T-helper 2 cell treated with Interferon-gamma antibody and Interleukin-4, amounts not matched to agents 5 μg/mL and 100 μg/mL, for 36 hours (primary cell): ENCODE measurements at regions not wholly inside any gene's neighbourhood (a gene's known extent, or its start where the extent isn't known, plus 50 kb on each side); places are given as distances from the start of the nearest gene placed in this dataset.

Experiments
- DNase-seq: peaks from one replicate; pipeline ENCODE4 v3.0.0; 2021; ENCODE audit warnings: low spot score
- H3K27ac Mint-ChIP-seq: one replicate; pipeline ENCODE4 v1.8.0; 2021; ENCODE audit warnings: mild to moderate bottlenecking, mixed read lengths
- H3K27me3 Mint-ChIP-seq: one replicate; pipeline ENCODE4 v1.8.0; 2021; ENCODE audit warnings: low read depth, mixed read lengths
- H3K36me3 Mint-ChIP-seq: one replicate; pipeline ENCODE4 v1.8.0; 2021; ENCODE audit warnings: low read depth, mixed read lengths
- H3K4me1 Mint-ChIP-seq: one replicate; pipeline ENCODE4 v1.8.0; 2021; ENCODE audit warnings: low read depth, mixed read lengths
- H3K4me3 Mint-ChIP-seq: one replicate; pipeline ENCODE4 v1.8.0; 2022; ENCODE audit warnings: mild to moderate bottlenecking, moderate library complexity, mixed read lengths
- H3K9me3 Mint-ChIP-seq: one replicate; pipeline ENCODE4 v1.8.0; 2021; ENCODE audit warnings: mixed read lengths

GRCh38 chr20:24063100-24063499, 74.5 kb upstream of the GGTLC1 start:
- Mint-ChIP-seq H3K27ac (no peak overlapping the region), H3K9me3 (peaks cover 7% of the 10 kb centered on the region), H3K4me1 (peaks cover 11% of the 10 kb centered on the region), H3K36me3 (no peaks in the 10 kb centered on the region), H3K4me3 (no peak overlapping the region), H3K27me3 (no peaks in the 10 kb centered on the region)
- no peak for DNase-seq

- H3K27ac Mint-ChIP-seq, result no peak overlapping the region
- no peaks in the 10 kb centered on the region for H3K9me3 Mint-ChIP-seq
- no peaks in the 10 kb centered on the region for H3K27me3 Mint-ChIP-seq
- peaks cover 5% of the 10 kb centered on the region for H3K4me1 Mint-ChIP-seq
- H3K4me3 Mint-ChIP-seq, result no peak overlapping the region
- H3K36me3 Mint-ChIP-seq, result no peaks in the 10 kb centered on the region
- no peak for DNase-seq
Measured at GRCh38 chr20:24060851-24061590, 72.4 kb upstream of the GGTLC1 start.

GRCh38 chr20:24059174-24059573, 70.6 kb upstream of the GGTLC1 start:
- no peaks in the 10 kb centered on the region for H3K4me1 Mint-ChIP-seq
- DNase-seq, result no peak
- H3K36me3 Mint-ChIP-seq, result no peaks in the 10 kb centered on the region
- no peaks in the 10 kb centered on the region for H3K9me3 Mint-ChIP-seq
- no peak overlapping the region for H3K4me3 Mint-ChIP-seq
- no peak overlapping the region for H3K27ac Mint-ChIP-seq
- no peaks in the 10 kb centered on the region for H3K27me3 Mint-ChIP-seq

GRCh38 chr20:24056491-24056890, 67.9 kb upstream of the GGTLC1 start:
- no peaks in the 10 kb centered on the region for H3K27me3 Mint-ChIP-seq
- H3K9me3 Mint-ChIP-seq, result no peaks in the 10 kb centered on the region
- no peak overlapping the region for H3K4me3 Mint-ChIP-seq
- H3K27ac Mint-ChIP-seq, result no peak overlapping the region
- DNase-seq, result no peak
- H3K4me1 Mint-ChIP-seq, result peaks cover 6% of the 10 kb centered on the region
- H3K36me3 Mint-ChIP-seq, result no peaks in the 10 kb centered on the region

GRCh38 chr20:24052599-24053275, 64.2 kb upstream of the GGTLC1 start:
- Mint-ChIP-seq H3K27me3 (no peaks in the 10 kb centered on the region), H3K4me3 (no peak overlapping the region), H3K9me3 (no peaks in the 10 kb centered on the region), H3K27ac (no peak overlapping the region), H3K4me1 (peaks cover 30% of the 10 kb centered on the region), H3K36me3 (no peaks in the 10 kb centered on the region)
- DNase-seq, result no peak

GRCh38 chr20:24051160-24051559, 62.6 kb upstream of the GGTLC1 start:
- H3K9me3 Mint-ChIP-seq, result no peaks in the 10 kb centered on the region
- DNase-seq, result no peak
- peak overlapping the region; percentile 82 for H3K27ac Mint-ChIP-seq
- H3K4me1 Mint-ChIP-seq, result peaks cover 40% of the 10 kb centered on the region
- no peaks in the 10 kb centered on the region for H3K27me3 Mint-ChIP-seq
- no peak overlapping the region for H3K4me3 Mint-ChIP-seq
- H3K36me3 Mint-ChIP-seq, result no peaks in the 10 kb centered on the region

- Mint-ChIP-seq H3K9me3 (no peaks in the 10 kb centered on the region), H3K4me3 (no peak overlapping the region)
Measured at GRCh38 chr20:24050119-24050518, 61.5 kb upstream of the GGTLC1 start.

GRCh38 chr20:24049081-24049480, 60.5 kb upstream of the GGTLC1 start:
- no peaks in the 10 kb centered on the region for H3K36me3 Mint-ChIP-seq
- H3K4me3 Mint-ChIP-seq, result no peak overlapping the region
- H3K4me1 Mint-ChIP-seq, result peaks cover 58% of the 10 kb centered on the region
- H3K27ac Mint-ChIP-seq, result peak overlapping the region; percentile 27
- DNase-seq, result peak; percentile 19
- H3K9me3 Mint-ChIP-seq, result no peaks in the 10 kb centered on the region
- H3K27me3 Mint-ChIP-seq, result no peaks in the 10 kb centered on the region

More at GRCh38 chr20:24050119-24050518, 61.5 kb upstream of the GGTLC1 start:
- Mint-ChIP-seq H3K4me1 (peaks cover 49% of the 10 kb centered on the region), H3K27me3 (no peaks in the 10 kb centered on the region), H3K36me3 (no peaks in the 10 kb centered on the region), H3K27ac (peak overlapping the region; percentile 10)
- no peak for DNase-seq

- no peak for DNase-seq
- H3K4me3 Mint-ChIP-seq, result no peak overlapping the region
- H3K27me3 Mint-ChIP-seq, result no peaks in the 10 kb centered on the region
- H3K27ac Mint-ChIP-seq, result no peak overlapping the region
- H3K4me1 Mint-ChIP-seq, result peaks cover 61% of the 10 kb centered on the region
- H3K9me3 Mint-ChIP-seq, result no peaks in the 10 kb centered on the region
- H3K36me3 Mint-ChIP-seq, result no peaks in the 10 kb centered on the region
Measured at GRCh38 chr20:24048024-24048611, 59.5 kb upstream of the GGTLC1 start.

- H3K9me3 Mint-ChIP-seq, result no peaks in the 10 kb centered on the region
- peak overlapping the region; percentile 5 for H3K4me3 Mint-ChIP-seq
- peaks cover 60% of the 10 kb centered on the region for H3K4me1 Mint-ChIP-seq
- no peak for DNase-seq
- H3K36me3 Mint-ChIP-seq, result no peaks in the 10 kb centered on the region
- no peak overlapping the region for H3K27ac Mint-ChIP-seq
- H3K27me3 Mint-ChIP-seq, result no peaks in the 10 kb centered on the region
Measured at GRCh38 chr20:24046888-24047287, 58.3 kb upstream of the GGTLC1 start.

GRCh38 chr20:24045621-24046318, 57.2 kb upstream of the GGTLC1 start:
- Mint-ChIP-seq H3K27me3 (no peaks in the 10 kb centered on the region), H3K9me3 (no peaks in the 10 kb centered on the region), H3K36me3 (no peaks in the 10 kb centered on the region), H3K4me1 (peaks cover 53% of the 10 kb centered on the region), H3K4me3 (peak overlapping the region; percentile 49), H3K27ac (peak overlapping the region; percentile 66)
- peak; percentile 59 for DNase-seq

- Mint-ChIP-seq H3K9me3 (no peaks in the 10 kb centered on the region), H3K27ac (no peak overlapping the region), H3K4me3 (no peak overlapping the region), H3K4me1 (peaks cover 45% of the 10 kb centered on the region), H3K27me3 (no peaks in the 10 kb centered on the region), H3K36me3 (peaks cover 3% of the 10 kb centered on the region)
- DNase-seq, result no peak
Measured at GRCh38 chr20:24043294-24043693, 54.7 kb upstream of the GGTLC1 start.

GRCh38 chr20:24042646-24043045, 54.1 kb upstream of the GGTLC1 start:
- Mint-ChIP-seq H3K4me3 (no peak overlapping the region), H3K27ac (no peak overlapping the region), H3K36me3 (peaks cover 3% of the 10 kb centered on the region), H3K27me3 (no peaks in the 10 kb centered on the region), H3K9me3 (no peaks in the 10 kb centered on the region), H3K4me1 (peaks cover 46% of the 10 kb centered on the region)
- DNase-seq, result no peak
